GM10266 (cell line): ENCODE measurements at regions not wholly inside any gene's neighbourhood (a gene's known extent, or its start where the extent isn't known, plus 50 kb on each side); places are given as distances from the start of the nearest gene placed in this dataset.
"Not testable (repeated sequence)": the region's sequence is repeated elsewhere in the genome, so short reads cannot be mapped to it uniquely, and the experiment has no call there.

ENCODE experiments used
- DNase-seq: peaks from one replicate; pipeline ENCODE4 v3.0.0; 2012; ENCODE audit errors: extremely low spot score
- CTCF ChIP-seq: IDR thresholded peaks from 2 replicates; pipeline ENCODE4 v1.5.1; 2012; ENCODE audit warnings: mild to moderate bottlenecking, low read depth; ENCODE audit not compliant: control insufficient read depth, insufficient read depth; ENCODE audit errors: missing control alignments

- no peak for DNase-seq
- TF ChIP-seq CTCF: no peak
Measured at GRCh38 chr2:20115374-20115773, 63.9 kb upstream of the LAPTM4A start.

GRCh38 chr2:20113986-20114938 lies 62.8 kb upstream of the LAPTM4A start:
- no peak for DNase-seq
- no peak for TF ChIP-seq CTCF

- TF ChIP-seq CTCF: no peak
- DNase-seq: no peak
Measured at GRCh38 chr2:20113004-20113796, 61.8 kb upstream of the LAPTM4A start.

- not testable (repeated sequence) for DNase-seq
Measured at GRCh38 chr2:20112361-20112760, 60.9 kb upstream of the LAPTM4A start.

- DNase-seq: no peak
- TF ChIP-seq CTCF: no peak
Measured at GRCh38 chr2:20111311-20112131, 60.1 kb upstream of the LAPTM4A start.

- DNase-seq: no peak
- TF ChIP-seq CTCF: no peak
Measured at GRCh38 chr2:20110876-20111275, 59.4 kb upstream of the LAPTM4A start.

- no peak for DNase-seq
- no peak for TF ChIP-seq CTCF
Measured at GRCh38 chr2:20110383-20110782, 59.0 kb upstream of the LAPTM4A start.
